Peyer's patch (tissue), 4 donors: ENCODE measurements at regions not wholly inside any gene's neighbourhood (a gene's known extent, or its start where the extent isn't known, plus 50 kb on each side); places are given as distances from the start of the nearest gene placed in this dataset.

ENCODE experiments used
- DNase-seq, 3 donors: peaks; one replicate each; pipeline ENCODE4 v3.0.0-alpha.2; 2017 to 2019
- H3K27ac ChIP-seq, 4 donors: fragments of 200-600 bp; sonication (generic); one replicate each; pipeline ENCODE4 v1.5.1; 2016 to 2019
- H3K27me3 ChIP-seq, 2 donors: fragments of 200-600 bp; sonication (generic); one replicate each; pipeline ENCODE4 v1.5.1; 2019
- H3K36me3 ChIP-seq, 3 donors: fragments of 200-600 bp; sonication (generic); one replicate each; pipeline ENCODE4 v1.5.1; 2016 to 2019
- H3K4me1 ChIP-seq, 4 donors: fragments of 200-600 bp; sonication (generic); one replicate each; pipeline ENCODE4 v1.5.1; 2016 to 2019
- H3K4me3 ChIP-seq, 4 donors: fragments of 200-600 bp; sonication (generic); 1 replicate in 3 of 4; 2 replicates in 1 of 4; pipeline ENCODE4 v1.5.1; 2016 to 2019; ENCODE audit warnings: mild to moderate bottlenecking in 1 of 4
- H3K9me3 ChIP-seq, 4 donors: fragments of 200-600 bp; sonication (generic); one replicate each; pipeline ENCODE4 v1.5.1; 2016 to 2019; ENCODE audit warnings: mild to moderate bottlenecking in 1 of 4
- CTCF ChIP-seq, 6 experiments: fragments of 450-650 bp in 4 of 6; fragments of 200-600 bp in 2 of 6; sonication (generic) in 1 of 6; IDR thresholded peaks; one replicate each; pipeline ENCODE4 v1.5.1; 2017 to 2019; ENCODE audit warnings: antibody characterized with exemption in 6 of 6, mild to moderate bottlenecking in 3 of 6, moderate library complexity in 1 of 6
- POLR2A ChIP-seq, 2 donors: fragments of 450-650 bp; IDR thresholded peaks; one replicate each; pipeline ENCODE4 v1.5.1; 2017; ENCODE audit warnings: antibody characterized with exemption in 2 of 2, mild to moderate bottlenecking in 2 of 2, moderate library complexity in 2 of 2

- no peaks in the 10 kb centered on the region for H3K27me3 ChIP-seq
- no peak overlapping the region for H3K27ac ChIP-seq
- H3K9me3 ChIP-seq = no peaks in the 10 kb centered on the region
- no peak for TF ChIP-seq POLR2A (IDR thresholded peaks at IDR 0.05)
- TF ChIP-seq CTCF (IDR thresholded peaks at IDR 0.05) = no peak
- H3K4me1 ChIP-seq = no peaks in the 10 kb centered on the region
- H3K36me3 ChIP-seq = no peaks in the 10 kb centered on the region
- H3K4me3 ChIP-seq = no peak overlapping the region
- DNase-seq = no peak
Observed at GRCh38 chr16:54512467-54512995, 225.9 kb upstream of the IRX3 start.

- TF ChIP-seq POLR2A (IDR thresholded peaks at IDR 0.05) = no peak
- TF ChIP-seq CTCF (IDR thresholded peaks at IDR 0.05) = no peak
- no peak overlapping the region for H3K27ac ChIP-seq
- no peaks in the 10 kb centered on the region for H3K36me3 ChIP-seq
- H3K4me1 ChIP-seq = no peaks in the 10 kb centered on the region
- H3K4me3 ChIP-seq = no peak overlapping the region
- DNase-seq = no peak
- H3K27me3 ChIP-seq = no peaks in the 10 kb centered on the region
- H3K9me3 ChIP-seq = no peaks in the 10 kb centered on the region
Observed at GRCh38 chr16:54511222-54511731, 224.7 kb upstream of the IRX3 start.

GRCh38 chr16:54510685-54511221 is 224.2 kb upstream of the IRX3 start:
- no peaks in the 10 kb centered on the region for H3K9me3 ChIP-seq
- no peak for DNase-seq
- H3K36me3 ChIP-seq = no peaks in the 10 kb centered on the region
- no peaks in the 10 kb centered on the region for H3K27me3 ChIP-seq
- no peak overlapping the region for H3K27ac ChIP-seq
- H3K4me3 ChIP-seq = no peak overlapping the region
- TF ChIP-seq POLR2A (IDR thresholded peaks at IDR 0.05) = no peak
- no peak for TF ChIP-seq CTCF (IDR thresholded peaks at IDR 0.05)
- no peaks in the 10 kb centered on the region for H3K4me1 ChIP-seq

- TF ChIP-seq POLR2A (IDR thresholded peaks at IDR 0.05) (no peak), CTCF (IDR thresholded peaks at IDR 0.05) (no peak)
- Histone ChIP-seq H3K4me1 (peaks cover 0 to 3% (median 0%) of the 10 kb centered on the region in 4 donors), H3K36me3 (no peaks in the 10 kb centered on the region), H3K4me3 (no peak overlapping the region), H3K27me3 (no peaks in the 10 kb centered on the region), H3K9me3 (no peaks in the 10 kb centered on the region), H3K27ac (no peak overlapping the region)
- no peak for DNase-seq
Observed at GRCh38 chr16:54509456-54509855, 222.9 kb upstream of the IRX3 start.

GRCh38 chr16:54508351-54508750 is 221.8 kb upstream of the IRX3 start:
- no peak overlapping the region for H3K4me3 ChIP-seq
- no peaks in the 10 kb centered on the region for H3K36me3 ChIP-seq
- TF ChIP-seq CTCF (IDR thresholded peaks at IDR 0.05) = no peak
- no peak for TF ChIP-seq POLR2A (IDR thresholded peaks at IDR 0.05)
- H3K27ac ChIP-seq = no peak overlapping the region
- no peaks in the 10 kb centered on the region for H3K27me3 ChIP-seq
- peaks cover 0 to 3% (median 0%) of the 10 kb centered on the region in 4 donors for H3K4me1 ChIP-seq
- no peak for DNase-seq
- H3K9me3 ChIP-seq = no peaks in the 10 kb centered on the region
